HEK293T (cell line): ENCODE measurements at regions not wholly inside any gene's neighbourhood (a gene's known extent, or its start where the extent isn't known, plus 50 kb on each side); places are given as distances from the start of the nearest gene placed in this dataset.

Experiments used
- ARNT ChIP-seq: fragments of 450-650 bp; IDR thresholded peaks from 2 replicates; pipeline ENCODE4 v1.6.1; 2017; ENCODE audit warnings: mild to moderate bottlenecking
- BHLHE40 ChIP-seq: fragments of 450-650 bp; IDR thresholded peaks from 2 replicates; pipeline ENCODE4 v1.6.1; 2016; ENCODE audit warnings: mild to moderate bottlenecking, moderate library complexity, borderline replicate concordance
- FOXA1 ChIP-seq: fragments of 450-650 bp; IDR thresholded peaks from 2 replicates; pipeline ENCODE4 v1.6.1; 2016; ENCODE audit warnings: mild to moderate bottlenecking
- FOXM1 ChIP-seq: fragments of 450-650 bp; IDR thresholded peaks from 2 replicates; pipeline ENCODE4 v1.6.1; 2017; ENCODE audit warnings: mild to moderate bottlenecking, borderline replicate concordance
- LEF1 ChIP-seq: fragments of 450-650 bp; IDR thresholded peaks from 2 replicates; pipeline ENCODE4 v1.6.1; 2017; ENCODE audit warnings: mild to moderate bottlenecking, borderline replicate concordance
- SP1 ChIP-seq: fragments of 450-650 bp; IDR thresholded peaks from 2 replicates; pipeline ENCODE4 v1.6.1; 2017
- TARDBP ChIP-seq: fragments of 450-650 bp; IDR thresholded peaks from 2 replicates; pipeline ENCODE4 v1.6.1; 2016
- TF ChIP-seq, protein P1 (sequence below): fragments of 450-650 bp; IDR thresholded peaks from 2 replicates; pipeline ENCODE4 v1.6.1; 2016

DNA sequence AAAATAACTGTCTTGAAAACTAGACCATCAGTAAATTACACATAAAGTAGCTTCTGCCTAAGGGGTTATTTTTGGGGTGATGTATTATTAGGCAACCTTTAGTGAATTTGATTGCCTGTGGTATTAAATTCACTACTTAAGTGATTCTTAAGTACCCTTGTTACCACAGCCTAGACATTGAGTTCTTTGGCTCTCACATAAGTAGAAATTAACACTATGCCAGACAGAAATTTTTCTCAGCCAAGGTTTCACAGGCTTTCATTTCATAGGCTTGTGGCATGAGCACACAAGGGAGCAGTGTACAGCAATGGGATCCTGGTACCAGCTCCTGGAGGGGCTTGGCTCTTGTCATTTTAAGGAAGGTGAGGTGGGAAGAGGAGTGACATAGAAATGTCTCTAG lies 218.5 kb downstream of the AASDHPPT start:
- TF ChIP-seq FOXM1 (no peak), LEF1 (no peak), FOXA1 (no peak), BHLHE40 (no peak), SP1 (no peak), ARNT (no peak), TARDBP (no peak)
- TF ChIP-seq, protein P1, sequence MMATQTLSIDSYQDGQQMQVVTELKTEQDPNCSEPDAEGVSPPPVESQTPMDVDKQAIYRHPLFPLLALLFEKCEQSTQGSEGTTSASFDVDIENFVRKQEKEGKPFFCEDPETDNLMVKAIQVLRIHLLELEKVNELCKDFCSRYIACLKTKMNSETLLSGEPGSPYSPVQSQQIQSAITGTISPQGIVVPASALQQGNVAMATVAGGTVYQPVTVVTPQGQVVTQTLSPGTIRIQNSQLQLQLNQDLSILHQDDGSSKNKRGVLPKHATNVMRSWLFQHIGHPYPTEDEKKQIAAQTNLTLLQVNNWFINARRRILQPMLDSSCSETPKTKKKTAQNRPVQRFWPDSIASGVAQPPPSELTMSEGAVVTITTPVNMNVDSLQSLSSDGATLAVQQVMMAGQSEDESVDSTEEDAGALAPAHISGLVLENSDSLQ: no peak
